GM12864 (cell line): ENCODE measurements at regions not wholly inside any gene's neighbourhood (a gene's known extent, or its start where the extent isn't known, plus 50 kb on each side); places are given as distances from the start of the nearest gene placed in this dataset.

ENCODE experiments used
- DNase-seq: peaks from one replicate; pipeline ENCODE4 v3.0.0-alpha.2; 2011; ENCODE audit warnings: low read depth
- H3K4me3 ChIP-seq: 2 replicates; pipeline ENCODE4 v1.5.1; 2011; ENCODE audit warnings: mild to moderate bottlenecking, low read depth, low read length, control low read depth
- TF ChIP-seq, protein P1 (sequence below): IDR thresholded peaks from 2 replicates; pipeline ENCODE4 v1.5.1; 2011; ENCODE audit warnings: low read depth, mild to moderate bottlenecking, moderate library complexity, low read length, control low read depth, inconsistent platforms; ENCODE audit errors: missing control alignments

DNA sequence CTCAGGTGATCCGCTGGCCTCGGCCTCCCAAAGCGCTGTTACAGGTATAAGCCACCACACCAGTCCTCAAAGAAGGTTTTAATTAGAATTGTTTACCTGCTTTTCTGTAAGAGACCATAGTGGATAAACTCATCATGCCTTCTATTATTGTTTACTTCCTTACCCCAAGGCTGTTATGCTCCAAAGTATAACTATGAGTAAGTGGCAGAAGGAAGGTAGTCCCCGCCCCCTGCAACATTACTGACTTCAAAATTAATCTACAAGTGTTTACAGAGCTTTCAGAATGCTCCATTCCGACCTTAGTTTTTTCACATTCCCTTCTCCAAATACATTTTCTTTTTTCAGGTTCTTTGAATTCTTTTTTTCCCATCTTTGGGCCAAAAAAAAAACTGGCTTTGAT is 480.5 kb upstream of the NOX3 start:
- TF ChIP-seq, protein P1, sequence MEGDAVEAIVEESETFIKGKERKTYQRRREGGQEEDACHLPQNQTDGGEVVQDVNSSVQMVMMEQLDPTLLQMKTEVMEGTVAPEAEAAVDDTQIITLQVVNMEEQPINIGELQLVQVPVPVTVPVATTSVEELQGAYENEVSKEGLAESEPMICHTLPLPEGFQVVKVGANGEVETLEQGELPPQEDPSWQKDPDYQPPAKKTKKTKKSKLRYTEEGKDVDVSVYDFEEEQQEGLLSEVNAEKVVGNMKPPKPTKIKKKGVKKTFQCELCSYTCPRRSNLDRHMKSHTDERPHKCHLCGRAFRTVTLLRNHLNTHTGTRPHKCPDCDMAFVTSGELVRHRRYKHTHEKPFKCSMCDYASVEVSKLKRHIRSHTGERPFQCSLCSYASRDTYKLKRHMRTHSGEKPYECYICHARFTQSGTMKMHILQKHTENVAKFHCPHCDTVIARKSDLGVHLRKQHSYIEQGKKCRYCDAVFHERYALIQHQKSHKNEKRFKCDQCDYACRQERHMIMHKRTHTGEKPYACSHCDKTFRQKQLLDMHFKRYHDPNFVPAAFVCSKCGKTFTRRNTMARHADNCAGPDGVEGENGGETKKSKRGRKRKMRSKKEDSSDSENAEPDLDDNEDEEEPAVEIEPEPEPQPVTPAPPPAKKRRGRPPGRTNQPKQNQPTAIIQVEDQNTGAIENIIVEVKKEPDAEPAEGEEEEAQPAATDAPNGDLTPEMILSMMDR: no peak
- DNase-seq: no peak
- H3K4me3 ChIP-seq: no peak overlapping the region

DNA sequence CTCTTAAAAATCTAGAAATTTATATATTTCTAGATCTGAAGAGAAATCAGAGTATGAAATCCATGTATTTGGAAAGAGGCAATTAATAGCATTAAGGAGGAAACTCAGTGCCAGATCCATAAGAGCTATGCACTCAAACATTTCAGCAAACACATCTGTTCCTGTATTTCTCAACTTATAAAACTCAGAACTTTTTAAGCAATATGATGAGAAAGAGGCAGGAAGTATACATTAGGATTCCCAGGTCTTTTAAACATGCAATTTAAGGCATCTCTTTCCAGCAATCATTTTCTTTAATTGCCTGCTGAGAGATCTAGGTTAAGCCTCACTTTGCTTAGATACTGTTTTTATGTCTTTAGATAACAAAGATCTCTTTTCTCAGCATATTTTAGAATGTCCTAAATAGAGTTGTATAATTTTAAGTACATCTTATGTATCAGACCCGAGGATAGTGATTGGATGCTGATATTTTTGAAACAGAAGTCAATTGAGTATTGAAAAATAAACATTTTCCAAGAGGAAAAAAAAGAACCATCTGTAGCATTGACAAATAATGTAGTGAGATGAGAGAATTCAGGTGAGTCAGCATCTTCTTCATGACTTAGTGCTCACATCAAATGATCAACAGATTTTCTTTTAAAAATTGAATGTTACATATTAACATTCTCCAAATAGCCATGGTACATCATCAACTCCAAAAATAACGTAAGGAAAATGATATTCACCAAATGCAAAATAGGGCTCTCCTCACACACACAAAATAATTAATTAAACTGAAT is 461.4 kb upstream of the NOX3 start:
- DNase-seq: no peak
- TF ChIP-seq, protein P1: no peak
- no peak overlapping the region for H3K4me3 ChIP-seq

DNA sequence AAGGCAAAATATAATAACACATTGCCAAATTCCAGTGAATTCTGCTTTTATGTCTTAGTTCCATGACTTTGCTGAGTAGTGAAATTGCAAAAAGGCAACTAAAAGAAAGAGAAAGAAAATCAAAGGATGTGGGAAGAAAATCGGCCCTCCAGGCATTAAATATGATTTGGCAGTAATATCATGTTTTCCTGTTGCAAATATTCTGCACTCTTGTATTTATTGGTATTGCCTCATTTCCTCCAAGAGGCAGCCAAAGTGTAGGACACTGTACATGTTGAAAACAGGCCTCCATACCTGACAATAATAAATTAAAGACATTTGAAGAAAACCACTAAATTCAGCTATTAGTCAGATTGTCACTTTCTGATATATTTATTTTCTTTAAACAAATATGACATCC is 460.0 kb upstream of the NOX3 start:
- DNase-seq: no peak
- no peak overlapping the region for H3K4me3 ChIP-seq
- TF ChIP-seq, protein P1: no peak

DNA sequence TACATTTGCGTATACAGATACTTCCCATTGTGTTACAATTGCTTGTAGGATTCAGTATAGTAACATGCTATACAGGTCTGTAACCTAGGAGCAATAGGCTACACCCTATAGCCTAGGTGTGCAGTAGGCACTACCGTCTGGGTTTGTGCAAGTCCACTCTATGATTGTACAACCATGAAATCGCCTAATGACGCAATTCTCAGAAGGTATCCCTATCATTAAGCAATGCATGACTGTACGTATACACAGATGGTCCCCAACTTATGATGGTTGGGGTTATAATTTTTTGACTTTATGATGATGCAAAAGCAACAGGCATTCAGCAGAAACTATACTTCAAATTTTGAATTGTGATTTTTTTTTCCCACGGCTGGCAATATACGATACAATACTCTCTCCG is 458.2 kb upstream of the NOX3 start:
- no peak overlapping the region for H3K4me3 ChIP-seq
- TF ChIP-seq, protein P1: no peak
- DNase-seq: no peak

DNA sequence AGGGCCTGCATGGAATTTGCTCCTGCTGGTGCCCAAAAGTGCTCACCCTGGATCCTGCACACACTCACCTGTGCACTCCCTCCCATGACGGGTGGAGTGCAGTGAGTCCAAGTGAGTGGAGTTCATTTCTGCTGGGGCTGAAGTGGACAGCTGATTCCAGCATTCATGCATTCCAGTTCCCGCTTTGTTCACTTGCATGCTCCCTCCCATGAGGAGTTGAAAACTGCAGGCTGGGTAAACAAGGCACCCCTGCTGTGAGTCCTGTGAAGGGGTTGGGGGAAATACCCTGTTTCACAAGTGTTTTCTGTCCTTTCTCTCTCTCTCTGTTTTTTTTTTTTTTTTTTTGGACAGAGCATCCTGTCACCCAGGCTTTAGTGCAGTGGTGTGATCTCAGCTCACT is 454.1 kb upstream of the NOX3 start:
- TF ChIP-seq, protein P1: no peak
- no peak overlapping the region for H3K4me3 ChIP-seq
- no peak for DNase-seq

DNA sequence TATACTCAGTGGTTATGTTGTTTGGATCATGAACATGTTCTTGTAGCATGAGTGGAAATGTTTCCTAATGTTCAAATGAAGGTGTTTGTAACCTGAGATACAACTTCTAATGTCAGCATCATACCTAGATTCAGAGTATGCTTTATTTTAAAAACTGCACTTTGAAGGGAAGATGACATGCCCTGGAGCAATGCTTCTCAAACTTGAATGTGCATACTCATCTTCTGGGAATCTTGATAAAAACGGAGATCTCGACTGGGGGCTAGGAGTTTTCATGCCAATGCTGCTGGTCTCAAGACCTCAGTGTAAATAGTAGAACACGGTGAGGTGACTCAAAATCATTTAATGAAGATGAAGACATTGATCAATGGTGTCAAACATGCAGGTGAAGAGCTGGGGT is 440.0 kb upstream of the NOX3 start:
- no peak for DNase-seq
- H3K4me3 ChIP-seq: no peak overlapping the region
- TF ChIP-seq, protein P1: no peak

DNA sequence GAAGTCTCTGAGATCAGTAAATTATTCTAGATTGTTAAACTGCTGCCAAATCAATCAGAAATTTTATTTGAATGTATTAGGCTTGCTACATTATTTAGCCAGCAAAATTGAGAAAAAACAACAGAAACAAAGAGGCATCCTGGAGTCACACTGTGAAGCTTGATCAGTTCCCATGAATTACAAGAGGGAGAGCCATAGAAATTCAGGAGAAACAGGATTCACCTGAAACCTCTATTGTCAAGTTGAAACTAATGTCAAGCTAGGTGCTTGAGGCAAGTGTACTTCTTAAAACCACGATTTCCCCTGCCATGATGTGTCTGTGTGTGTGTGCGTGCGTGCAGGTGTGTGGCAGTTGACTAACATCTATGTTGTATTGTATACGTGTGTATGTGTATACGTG is 439.1 kb upstream of the NOX3 start:
- TF ChIP-seq, protein P1: no peak
- H3K4me3 ChIP-seq: no peak overlapping the region
- no peak for DNase-seq
